Esophagus squamous epithelium (tissue), 4 donors: ENCODE measurements at regions not wholly inside any gene's neighbourhood (a gene's known extent, or its start where the extent isn't known, plus 50 kb on each side); places are given as distances from the start of the nearest gene placed in this dataset.

Source experiments
- CTCF ChIP-seq, 6 experiments: fragments of 450-650 bp in 4 of 6; fragments of 200-600 bp in 2 of 6; sonication (generic) in 2 of 6; IDR thresholded peaks; one replicate each; pipeline ENCODE4 v1.5.1; 2016 to 2019; ENCODE audit warnings: antibody characterized with exemption in 6 of 6, mild to moderate bottlenecking in 4 of 6, moderate library complexity in 4 of 6
- POLR2A ChIP-seq, 4 donors: fragments of 450-650 bp; IDR thresholded peaks; one replicate each; pipeline ENCODE4 v1.6.1; 2017; ENCODE audit warnings: antibody characterized with exemption in 4 of 4, mild to moderate bottlenecking in 4 of 4, moderate library complexity in 3 of 4

GRCh38 chr14:97120611-97121031 is 323.4 kb downstream of the VRK1 start:
- no peak for TF ChIP-seq CTCF (IDR thresholded peaks at IDR 0.05)
- TF ChIP-seq POLR2A (IDR thresholded peaks at IDR 0.05), result no peak
